A549 (cell line): ENCODE measurements at regions not wholly inside any gene's neighbourhood (a gene's known extent, or its start where the extent isn't known, plus 50 kb on each side); places are given as distances from the start of the nearest gene placed in this dataset.

ENCODE experiments used
- ATAC-seq, 2 experiments: fragments of 200-7000 bp in 1 of 2; fragments of >200 bp in 1 of 2; cut with Nextera tagmentation in 1 of 2; cut with Tn5 transposase in 1 of 2; 3 replicates each; pipeline versions ENCODE4 v1.8.0 to v1.9.1; 2018 to 2020; ENCODE audit warnings: mild to moderate bottlenecking in 1 of 2, moderate library complexity in 1 of 2
- CTCF ChIA-PET: fragments of 300-600 bp; sonication (Branson Sonifier 250); formaldehyde crosslinking; extraction: SDS; loops from one replicate; lab custom pipeline; 2021; ENCODE audit warnings: antibody characterized with exemption, inconsistent platforms; lab: Yijun Ruan, JAX
- POLR2A ChIA-PET: fragments of 350-600 bp; formaldehyde crosslinking; extraction: SDS; loops from one replicate; lab custom pipeline; 2021; ENCODE audit warnings: antibody characterized with exemption, inconsistent platforms; lab: Yijun Ruan, JAX
- DNase-seq, 2 experiments: peaks; one replicate each; pipeline versions ENCODE4 v3.0.0 to v3.0.0-alpha.2; 2011 to 2016; ENCODE audit warnings: low read depth in 1 of 2, low spot score in 1 of 2
- FAIRE-seq: peaks from 2 replicates; lab custom pipeline; 2011; peaks lifted over from hg19 to GRCh38; lab: Jason Lieb, UNC
- H3K27ac ChIP-seq, 2 experiments: fragments of >200 bp; sonication (Bioruptor Twin); formaldehyde crosslinking; 3 replicates each; pipeline ENCODE4 v1.5.1; 2016 to 2017
- H3K4me1 ChIP-seq: fragments of >200 bp; sonication (Bioruptor Twin); formaldehyde crosslinking; 3 replicates; pipeline ENCODE4 v1.6.1; 2016
- H3K4me2 ChIP-seq: fragments of >200 bp; sonication (Bioruptor Twin); formaldehyde crosslinking; 3 replicates; pipeline ENCODE4 v1.6.1; 2016
- H3K4me3 ChIP-seq: fragments of >200 bp; sonication (Bioruptor Twin); formaldehyde crosslinking; 3 replicates; pipeline ENCODE4 v1.5.1; 2016
- H3K9me3 ChIP-seq: fragments of >200 bp; sonication (Bioruptor Twin); formaldehyde crosslinking; 3 replicates; pipeline ENCODE4 v1.6.1; 2016
- ATOH8 ChIP-seq: fragments of 250-450 bp; sonication (Bioruptor Pico); IDR thresholded peaks from 2 replicates; pipeline ENCODE4 v1.5.0; 2020; ENCODE audit warnings: low read depth, mild to moderate bottlenecking, moderate library complexity
- CBX2 ChIP-seq: fragments of 200-600 bp; sonication (generic); IDR thresholded peaks from 2 replicates; pipeline ENCODE4 v1.6.1; 2016; ENCODE audit warnings: low read depth, mild to moderate bottlenecking, borderline replicate concordance
- CHD2 ChIP-seq: fragments of 150-350 bp; IDR thresholded peaks from 2 replicates; pipeline ENCODE4 v1.6.1; 2014; ENCODE audit warnings: low read length; ENCODE audit not compliant: partially characterized antibody
- E2F6 ChIP-seq: IDR thresholded peaks from 2 replicates; pipeline ENCODE4 v1.6.1; 2012; ENCODE audit warnings: low read depth, borderline replicate concordance
- EP300 ChIP-seq, 2 experiments: fragments of >200 bp; sonication (Bioruptor Twin); formaldehyde crosslinking; IDR thresholded peaks; 2 replicates in 1 of 2; 3 replicates in 1 of 2; pipeline ENCODE4 v1.6.1; 2016 to 2017
- FOSB ChIP-seq: fragments of 250-450 bp; sonication (Bioruptor Pico); IDR thresholded peaks from 2 replicates; pipeline ENCODE4 v1.5.0; 2020; ENCODE audit warnings: mild to moderate bottlenecking, moderate library complexity
- FOXS1 ChIP-seq: fragments of 250-450 bp; sonication (Bioruptor Pico); IDR thresholded peaks from 2 replicates; pipeline ENCODE4 v1.5.0; 2020; ENCODE audit warnings: mild to moderate bottlenecking, moderate library complexity
- HDAC2 ChIP-seq: fragments of 200-600 bp; sonication (generic); IDR thresholded peaks from 2 replicates; pipeline ENCODE4 v1.6.1; 2016
- HES2 ChIP-seq: fragments of >200 bp; sonication (Bioruptor Twin); formaldehyde crosslinking; IDR thresholded peaks from 2 replicates; pipeline ENCODE4 v1.6.1; 2016
- HMGXB4 ChIP-seq: fragments of 250-450 bp; sonication (Bioruptor Pico); IDR thresholded peaks from 2 replicates; pipeline ENCODE4 v1.5.0; 2021; ENCODE audit warnings: mild to moderate bottlenecking, moderate library complexity, borderline replicate concordance
- HOXA7 ChIP-seq: fragments of 250-450 bp; sonication (Bioruptor Pico); IDR thresholded peaks from 2 replicates; pipeline ENCODE4 v1.5.0; 2020; ENCODE audit warnings: mild to moderate bottlenecking, moderate library complexity
- JUNB ChIP-seq: fragments of >200 bp; sonication (Bioruptor Twin); formaldehyde crosslinking; IDR thresholded peaks from 2 replicates; pipeline ENCODE4 v1.6.1; 2016
- KDM5A ChIP-seq: fragments of 200-600 bp; sonication (generic); IDR thresholded peaks from 2 replicates; pipeline ENCODE4 v1.6.1; 2016; ENCODE audit warnings: antibody characterized with exemption, mild to moderate bottlenecking
- MAX ChIP-seq: IDR thresholded peaks from 2 replicates; pipeline ENCODE4 v1.6.1; 2012
- MAZ ChIP-seq: fragments of 150-350 bp; IDR thresholded peaks from 2 replicates; pipeline ENCODE4 v1.6.1; 2014; ENCODE audit warnings: antibody characterized with exemption, low read depth, low read length, borderline replicate concordance
- MYC ChIP-seq: IDR thresholded peaks from 2 replicates; pipeline ENCODE4 v1.6.1; 2012; ENCODE audit warnings: mild to moderate bottlenecking, inconsistent platforms, low read length, improper control_type of control experiment, borderline replicate concordance
- NR3C1 ChIP-seq: fragments of >200 bp; sonication (Bioruptor Twin); formaldehyde crosslinking; IDR thresholded peaks from 3 replicates; pipeline ENCODE4 v1.6.1; 2017
- PHF8 ChIP-seq: fragments of 200-600 bp; sonication (generic); IDR thresholded peaks from 2 replicates; pipeline ENCODE4 v1.6.1; 2016; ENCODE audit warnings: low read depth, mild to moderate bottlenecking, antibody characterized with exemption, moderate library complexity, borderline replicate concordance
- POLR2AphosphoS2 ChIP-seq: conservative IDR thresholded peaks from 2 replicates; pipeline ENCODE4 v1.6.1; 2012; ENCODE audit warnings: low read length, improper control_type of control experiment, inconsistent platforms
- RAD21 ChIP-seq, 2 experiments: fragments of >200 bp in 1 of 2; sonication (Bioruptor Twin) in 1 of 2; formaldehyde crosslinking in 1 of 2; IDR thresholded peaks in 1 of 2; conservative IDR thresholded peaks in 1 of 2; 2 replicates in 1 of 2; 3 replicates in 1 of 2; pipeline ENCODE4 v1.6.1; 2012 to 2018; ENCODE audit warnings: inconsistent platforms in 1 of 2
- RARB ChIP-seq: fragments of 250-450 bp; sonication (Bioruptor Pico); IDR thresholded peaks from 2 replicates; pipeline ENCODE4 v1.8.0; 2021; ENCODE audit warnings: mild to moderate bottlenecking, moderate library complexity
- SMC3 ChIP-seq: fragments of >200 bp; sonication (Bioruptor Twin); formaldehyde crosslinking; IDR thresholded peaks from 3 replicates; pipeline ENCODE4 v1.6.1; 2018; ENCODE audit warnings: inconsistent platforms
- TP53 ChIP-seq: fragments of 250-450 bp; sonication (Bioruptor Pico); IDR thresholded peaks from 2 replicates; pipeline ENCODE4 v1.5.0; 2021; ENCODE audit warnings: mild to moderate bottlenecking, moderate library complexity
- USF2 ChIP-seq: fragments of 450-650 bp; IDR thresholded peaks from 2 replicates; pipeline ENCODE4 v1.6.1; 2014; ENCODE audit warnings: antibody characterized with exemption
- ZC3H11A ChIP-seq: fragments of 450-650 bp; IDR thresholded peaks from 2 replicates; pipeline ENCODE4 v1.6.1; 2014; ENCODE audit warnings: antibody characterized with exemption, mild to moderate bottlenecking
- ZFP36 ChIP-seq: fragments of 450-650 bp; IDR thresholded peaks from 2 replicates; pipeline ENCODE4 v1.6.1; 2014; ENCODE audit warnings: borderline replicate concordance; ENCODE audit not compliant: partially characterized antibody
- ZNF302 ChIP-seq: fragments of 250-450 bp; sonication (Bioruptor Pico); IDR thresholded peaks from 2 replicates; pipeline ENCODE4 v1.9.0; 2021; ENCODE audit warnings: inconsistent platforms, mild to moderate bottlenecking, moderate library complexity
- WGBS: methylation state at CpG from one replicate; pipeline ENCODE4 v1.1.6; 2017; ENCODE audit errors: missing lambda C conversion rate; 5-methylcytosine and 5-hydroxymethylcytosine counted together

- CTCF ChIA-PET = interaction anchor here (1.0 kb wide), 1 partner anchor 12 kb away, joined by 3 read pairs; no protein-coding TSS in a partner anchor
- no peak overlapping the region for H3K27ac ChIP-seq
- POLR2A ChIA-PET = no interaction called here
- 11% methylated on average over 4 of the region's 4 CpGs for WGBS
- FAIRE-seq (no peak), ATAC-seq (no peak), DNase-seq (no peak)
- H3K9me3 ChIP-seq = no peaks in the 10 kb centered on the region
- TF ChIP-seq JUNB (no peak), EP300 (IDR thresholded peaks at IDR 0.05) (no peak), MAZ (no peak), POLR2AphosphoS2 (no peak), ZFP36 (no peak), RAD21 (conservative IDR thresholded peaks at IDR 0.05 in 1 of 2, IDR thresholded peaks at IDR 0.05 in 1 of 2) (no peak), ATOH8 (CRISPR knock-in tag) (no peak), RARB (CRISPR knock-in tag) (no peak), SMC3 (no peak), FOSB (CRISPR knock-in tag) (no peak), MYC (no peak), HMGXB4 (CRISPR knock-in tag) (no peak), E2F6 (no peak), FOXS1 (CRISPR knock-in tag) (no peak), HDAC2 (no peak), TP53 (CRISPR knock-in tag) (no peak), NR3C1 (no peak), PHF8 (no peak), MAX (no peak)
- no peaks in the 10 kb centered on the region for H3K4me1 ChIP-seq
- no peak overlapping the region for H3K4me2 ChIP-seq
- H3K4me3 ChIP-seq = no peak overlapping the region
These were observed 541.0 kb upstream of the SPTLC3 start for GRCh38 chr20:12467758-12468157.

- no peak for ATAC-seq
- Histone ChIP-seq H3K4me3 (no peak overlapping the region), H3K27ac (no peak overlapping the region), H3K4me1 (no peaks in the 10 kb centered on the region), H3K4me2 (no peak overlapping the region), H3K9me3 (no peaks in the 10 kb centered on the region)
- TF ChIP-seq RAD21 (conservative IDR thresholded peaks at IDR 0.05 in 1 of 2, IDR thresholded peaks at IDR 0.05 in 1 of 2) (no peak), EP300 (IDR thresholded peaks at IDR 0.05) (no peak), KDM5A (no peak), ZNF302 (CRISPR knock-in tag) (no peak), FOSB (CRISPR knock-in tag) (no peak), HOXA7 (CRISPR knock-in tag) (no peak), PHF8 (no peak), HES2 (no peak), NR3C1 (no peak), USF2 (no peak), MYC (no peak), HDAC2 (no peak), TP53 (CRISPR knock-in tag) (no peak), CHD2 (no peak), CBX2 (no peak), HMGXB4 (CRISPR knock-in tag) (no peak), ZC3H11A (no peak)
- POLR2A ChIA-PET = no interaction called here
- CTCF ChIA-PET = interaction anchor here (0.7 kb wide), 1 partner anchor 236 kb away, joined by 3 read pairs; no protein-coding TSS in a partner anchor
- FAIRE-seq = no peak
- DNase-seq = no peak
- 48% methylated on average over 2 of the region's 2 CpGs for WGBS
These were observed 526.1 kb upstream of the SPTLC3 start for GRCh38 chr20:12482661-12483060.
